ENCODE measurements at regions not wholly inside any gene's neighbourhood (a gene's known extent, or its start where the extent isn't known, plus 50 kb on each side); places are given as distances from the start of the nearest gene placed in this dataset.
"Not testable (repeated sequence)": the region's sequence is repeated elsewhere in the genome, so short reads cannot be mapped to it uniquely, and the experiment has no call there.

GRCh38 chr14:40218282-40218941, 786.2 kb upstream of the FBXO33 start:
- DNase-seq (ENCODE audit: low read depth in 2 of 2): no peak
- no peak overlapping the region for H3K4me3 ChIP-seq (replicated peaks in 1 of 2; ENCODE audit: low read depth in 2 of 2, low read length in 2 of 2)
- no peak for TF ChIP-seq CTCF (IDR thresholded peaks at IDR 0.05; ENCODE audit: low read depth, low read length)

- H3K4me3 ChIP-seq (replicated peaks in 1 of 2; ENCODE audit: low read depth in 2 of 2, low read length in 2 of 2): no peak overlapping the region
- no peak for TF ChIP-seq CTCF (IDR thresholded peaks at IDR 0.05; ENCODE audit: low read depth, low read length)
- DNase-seq (ENCODE audit: low read depth in 2 of 2): no peak
Observed at GRCh38 chr14:40216976-40217375, 784.7 kb upstream of the FBXO33 start.

GRCh38 chr14:40216408-40216807, 784.2 kb upstream of the FBXO33 start:
- DNase-seq (ENCODE audit: low read depth in 2 of 2); H3K4me3 ChIP-seq (replicated peaks in 1 of 2; ENCODE audit: low read depth in 2 of 2, low read length in 2 of 2): not testable (repeated sequence)

GRCh38 chr14:40213701-40214100, 781.5 kb upstream of the FBXO33 start:
- no peak for TF ChIP-seq CTCF (IDR thresholded peaks at IDR 0.05; ENCODE audit: low read depth, low read length)
- no peak overlapping the region for H3K4me3 ChIP-seq (replicated peaks in 1 of 2; ENCODE audit: low read depth in 2 of 2, low read length in 2 of 2)
- DNase-seq (ENCODE audit: low read depth in 2 of 2): no peak

DNA sequence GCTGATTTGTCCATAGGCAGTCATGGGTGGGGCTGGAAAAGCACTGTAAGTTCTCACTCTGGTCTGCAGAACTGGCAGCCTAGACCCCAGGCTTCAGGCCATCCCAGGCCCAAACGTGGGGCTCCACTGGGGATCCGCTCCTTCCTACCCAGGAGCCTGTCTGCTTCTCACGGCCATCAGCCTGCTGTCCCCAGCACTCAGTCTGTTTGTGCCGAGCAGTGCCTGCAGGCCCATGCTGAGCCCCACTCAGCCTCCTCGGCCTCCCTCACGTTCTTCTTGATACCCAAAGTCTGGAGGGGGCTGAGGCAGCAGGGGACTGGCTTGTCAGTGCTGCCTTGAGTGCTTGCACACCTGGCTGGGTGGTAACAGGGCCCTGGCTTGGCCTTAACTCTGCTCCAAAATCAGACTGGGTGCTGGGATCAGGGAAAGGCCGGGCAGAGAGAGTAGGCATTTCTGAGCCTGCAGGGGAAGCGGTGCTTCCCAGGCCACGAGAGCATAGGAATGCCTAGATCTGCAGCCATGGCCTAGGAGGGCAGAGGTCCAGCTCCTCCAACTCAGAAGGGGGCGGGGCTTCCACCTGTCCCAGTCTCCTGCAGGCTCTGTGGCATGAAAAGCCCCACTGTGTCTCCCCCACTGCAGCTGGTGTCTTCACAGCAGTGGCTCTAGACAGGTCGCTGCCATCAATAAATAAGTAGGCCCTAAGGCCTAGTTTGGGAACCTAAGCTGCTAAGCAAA, 772.4 kb upstream of the FBXO33 start:
- no peak for DNase-seq (ENCODE audit: low read depth in 2 of 2)
- TF ChIP-seq CTCF (IDR thresholded peaks at IDR 0.05; ENCODE audit: low read depth, low read length): no peak
- H3K4me3 ChIP-seq (replicated peaks in 1 of 2; ENCODE audit: low read depth in 2 of 2, low read length in 2 of 2): no peak overlapping the region

DNA sequence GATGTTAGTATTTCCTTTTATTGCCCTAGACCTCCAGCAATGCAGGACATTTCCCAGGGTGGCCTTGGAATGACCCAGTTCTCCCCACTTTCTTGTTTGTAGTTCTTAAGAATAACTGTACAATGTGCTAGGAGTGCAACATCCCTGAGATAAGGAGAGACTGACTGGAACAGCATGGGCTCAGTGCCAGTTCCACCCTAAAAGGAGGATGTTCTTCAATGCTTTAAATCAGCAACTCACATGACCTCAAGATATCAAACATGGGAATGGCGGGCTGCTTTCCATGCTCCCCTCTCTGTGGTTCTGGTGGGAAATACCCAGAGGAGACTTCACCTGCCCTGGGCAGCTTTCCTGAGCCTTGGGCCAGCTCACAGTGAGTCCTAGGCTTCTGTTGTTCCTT, 766.9 kb upstream of the FBXO33 start:
- no peak for DNase-seq (ENCODE audit: low read depth in 2 of 2)
- no peak overlapping the region for H3K4me3 ChIP-seq (replicated peaks in 1 of 2; ENCODE audit: low read depth in 2 of 2, low read length in 2 of 2)
- no peak for TF ChIP-seq CTCF (IDR thresholded peaks at IDR 0.05; ENCODE audit: low read depth, low read length)

DNA sequence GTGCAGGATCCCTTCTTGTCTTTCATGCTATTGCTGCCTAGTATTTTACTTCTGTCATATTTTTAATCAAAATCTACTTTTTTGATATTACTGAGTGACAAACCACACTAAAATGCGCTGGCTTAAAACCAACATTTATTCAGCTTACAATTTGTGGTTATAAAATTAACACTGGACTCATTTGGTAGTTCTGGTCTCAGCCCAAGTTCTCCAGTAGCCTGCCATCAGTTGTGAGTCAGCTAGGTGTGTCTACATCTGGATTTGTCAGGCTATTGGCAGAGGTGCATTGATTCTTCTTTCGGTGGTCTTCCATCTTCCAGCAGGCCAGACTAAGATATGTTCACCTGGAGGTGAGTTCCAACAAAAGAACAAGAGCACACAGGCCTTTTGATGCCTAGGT, 765.1 kb upstream of the FBXO33 start:
- no peak for TF ChIP-seq CTCF (IDR thresholded peaks at IDR 0.05; ENCODE audit: low read depth, low read length)
- no peak for DNase-seq (ENCODE audit: low read depth in 2 of 2)

More for the DNA sequence above, 765.1 kb upstream of the FBXO33 start:
- no peak overlapping the region for H3K4me3 ChIP-seq (replicated peaks in 1 of 2; ENCODE audit: low read depth in 2 of 2, low read length in 2 of 2)

Measured in cardiac fibroblast (primary cell).